GM18909 (cell line): ENCODE measurements at regions not wholly inside any gene's neighbourhood (a gene's known extent, or its start where the extent isn't known, plus 50 kb on each side); places are given as distances from the start of the nearest gene placed in this dataset.

Experiments used
- ATAC-seq: cut with Tn5 transposase; IDR thresholded peaks from one replicate; pipeline ENCODE4 v1.9.1; 2021; ENCODE audit warnings: mild to moderate bottlenecking; ENCODE audit not compliant: unreplicated experiment, poor library complexity

DNA sequence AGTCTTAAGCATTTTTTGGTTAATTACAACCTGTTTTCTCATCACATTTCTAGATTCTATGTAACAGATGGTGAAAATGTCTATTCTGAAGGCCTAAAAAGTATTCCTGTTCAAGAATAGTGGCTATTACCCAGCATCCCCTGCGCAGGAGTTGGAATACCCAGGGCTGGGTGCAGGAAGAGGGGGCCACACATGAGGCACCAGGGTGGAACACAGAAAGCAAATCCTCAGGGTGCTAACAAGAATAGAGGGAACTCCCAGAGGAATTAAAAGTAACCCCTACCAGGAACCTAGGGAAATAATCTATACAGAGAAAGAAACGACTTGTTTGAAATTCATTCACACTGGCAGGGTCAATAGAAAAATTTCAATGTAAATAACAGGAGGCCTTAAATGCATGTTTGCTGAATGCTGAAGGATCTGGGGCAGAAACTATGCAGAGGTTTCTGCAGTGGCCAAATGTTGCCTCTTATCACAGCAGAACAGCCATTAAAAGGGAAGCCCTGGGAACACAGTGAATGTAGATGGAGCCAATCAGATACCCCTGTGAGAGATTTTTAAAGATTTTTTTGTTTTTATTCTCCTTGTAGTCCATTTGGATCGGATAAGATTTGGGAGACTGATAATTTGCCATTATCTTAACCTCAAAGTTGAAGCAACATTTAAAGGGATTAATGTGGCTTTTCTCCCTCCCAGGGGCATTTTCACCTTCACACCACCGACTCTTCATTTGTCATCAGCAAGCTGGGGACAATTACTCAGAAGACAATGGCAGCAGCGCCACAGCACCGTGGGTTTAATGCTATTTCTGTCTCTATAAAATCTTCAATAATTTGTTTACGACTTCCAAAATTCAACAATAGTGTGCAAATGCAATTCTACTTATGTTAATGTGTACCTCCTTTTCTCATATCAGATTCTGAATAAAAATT is 196.0 kb upstream of the PSMD7 start:
- no peak for ATAC-seq

DNA sequence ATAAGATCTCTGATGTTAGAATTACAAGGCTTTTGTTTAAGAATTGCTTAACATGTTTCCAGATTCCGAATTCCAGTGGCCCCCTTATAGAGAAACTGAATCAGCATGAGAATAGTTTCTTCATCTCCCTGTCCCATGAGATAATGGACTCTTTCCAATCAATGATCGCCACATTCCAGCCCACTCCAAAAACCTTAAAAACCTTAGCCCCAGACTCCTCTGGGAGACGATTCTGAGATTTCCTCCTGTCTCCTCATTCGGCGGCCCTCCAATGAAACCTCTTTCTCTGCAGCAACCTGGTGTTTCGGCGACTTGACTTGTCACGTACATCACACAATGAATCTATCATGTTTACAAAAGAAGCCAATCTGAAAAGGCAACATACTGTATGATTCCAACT is 197.1 kb upstream of the PSMD7 start:
- no peak for ATAC-seq

DNA sequence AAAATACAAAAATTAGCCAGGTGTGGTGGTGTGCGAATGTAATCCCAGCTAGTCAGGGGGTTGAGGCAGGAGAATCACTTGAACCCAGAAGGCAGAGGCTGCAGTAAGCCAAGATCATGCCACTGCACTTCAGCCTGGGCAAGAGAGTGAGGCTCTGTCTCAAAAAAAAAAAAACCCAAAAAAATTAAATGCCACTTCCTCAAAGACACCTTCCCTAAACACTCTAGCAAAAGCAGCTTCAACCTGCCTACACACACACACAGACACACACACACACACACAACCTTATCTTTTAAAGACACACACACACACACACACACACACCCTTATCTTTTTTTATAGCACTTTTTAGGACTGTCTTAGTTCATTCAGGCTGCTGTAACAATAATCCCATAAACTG is 201.7 kb upstream of the PSMD7 start:
- ATAC-seq: no peak

DNA sequence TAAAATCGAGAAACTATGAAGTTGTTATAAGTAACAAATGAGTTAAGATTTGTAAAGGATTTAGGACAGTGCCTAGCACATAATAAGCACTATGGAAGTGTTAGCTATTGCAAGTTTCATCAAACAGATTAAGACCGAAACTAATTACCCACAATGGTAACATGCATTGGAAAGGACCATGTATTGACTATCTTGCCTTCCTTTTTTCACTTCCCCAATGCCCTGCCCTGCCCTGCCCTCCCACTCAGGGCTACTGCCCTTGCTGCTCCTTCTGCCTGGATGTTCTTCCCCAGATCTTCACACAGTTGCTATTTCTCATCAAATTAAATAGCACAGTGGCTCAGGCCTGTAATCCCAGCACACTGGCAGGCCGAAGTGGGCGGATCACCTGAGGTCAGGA is 202.1 kb upstream of the PSMD7 start:
- ATAC-seq: peak; percentile 82

DNA sequence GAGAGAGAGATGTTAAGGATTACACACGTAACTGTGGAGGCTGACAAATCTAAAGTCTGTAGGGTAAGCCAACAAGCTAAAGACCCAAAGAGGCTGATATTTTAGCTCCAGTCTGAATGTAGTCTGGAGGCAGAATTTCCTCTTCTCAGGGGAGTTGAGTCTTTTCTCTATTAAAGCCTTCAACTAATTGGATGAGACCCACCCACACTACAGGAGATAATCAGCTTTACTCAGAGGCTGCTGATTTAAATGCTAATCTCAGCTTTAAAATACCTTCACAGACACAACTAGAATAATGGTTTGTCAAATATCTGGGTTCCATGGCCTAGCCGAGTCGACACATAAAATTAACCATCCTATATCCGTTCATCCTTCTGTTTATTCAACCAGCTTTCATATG is 204.3 kb upstream of the PSMD7 start:
- no peak for ATAC-seq

DNA sequence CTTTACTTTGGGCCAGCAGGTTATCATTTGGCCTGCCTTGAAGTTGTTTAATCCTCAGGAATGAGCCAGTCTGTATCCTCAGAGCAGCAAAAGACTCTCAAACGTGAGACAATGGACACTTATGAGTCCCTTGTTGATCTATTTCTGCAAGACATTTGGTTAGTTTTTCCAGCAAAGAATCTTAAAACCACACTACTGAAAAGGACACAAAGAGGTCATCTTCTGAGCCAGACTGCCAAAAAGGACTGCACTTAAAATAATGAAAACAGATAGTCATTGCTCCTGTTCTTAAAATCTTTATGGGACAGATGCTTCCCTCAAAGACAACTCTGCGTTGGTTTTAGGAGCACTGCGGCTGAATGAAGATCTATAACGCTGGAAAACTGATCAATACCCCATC is 205.7 kb upstream of the PSMD7 start:
- no peak for ATAC-seq

DNA sequence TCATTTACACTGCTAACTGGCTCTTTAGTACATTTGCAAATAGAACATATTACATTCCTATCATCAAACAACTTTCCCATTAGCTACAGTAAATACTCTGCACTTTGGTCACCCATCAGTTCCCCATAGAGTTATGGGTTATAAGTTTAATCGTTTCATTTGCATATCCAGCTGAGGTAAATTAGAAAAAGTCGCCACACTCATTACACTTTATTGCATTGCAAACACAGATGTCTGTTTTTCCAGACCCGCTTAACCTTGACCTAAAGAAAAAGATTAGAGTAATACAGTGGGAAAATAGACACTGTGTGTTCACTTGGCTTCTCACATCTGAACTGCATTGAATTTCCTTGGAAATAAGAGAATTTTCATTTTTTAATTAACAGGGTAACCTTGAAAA is 213.1 kb upstream of the PSMD7 start:
- ATAC-seq: no peak

DNA sequence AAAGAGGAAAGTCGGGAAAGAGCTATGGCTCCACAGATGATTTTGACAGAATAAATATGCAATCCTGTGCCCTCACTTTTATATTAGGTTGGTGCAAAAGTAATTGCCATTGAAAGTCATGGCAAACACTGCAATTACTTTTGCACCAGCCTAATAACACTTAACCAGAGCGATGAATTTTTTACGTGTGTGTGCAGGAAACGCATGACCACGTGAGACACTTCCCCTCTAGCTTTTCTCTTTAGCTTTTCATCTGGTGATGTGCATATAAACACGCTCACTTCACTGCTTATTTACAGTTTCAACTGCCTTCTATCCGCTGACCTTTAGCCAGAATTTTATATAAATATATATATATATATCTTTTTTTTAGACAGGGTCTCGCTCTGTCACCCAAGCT is 216.3 kb upstream of the PSMD7 start:
- no peak for ATAC-seq

DNA sequence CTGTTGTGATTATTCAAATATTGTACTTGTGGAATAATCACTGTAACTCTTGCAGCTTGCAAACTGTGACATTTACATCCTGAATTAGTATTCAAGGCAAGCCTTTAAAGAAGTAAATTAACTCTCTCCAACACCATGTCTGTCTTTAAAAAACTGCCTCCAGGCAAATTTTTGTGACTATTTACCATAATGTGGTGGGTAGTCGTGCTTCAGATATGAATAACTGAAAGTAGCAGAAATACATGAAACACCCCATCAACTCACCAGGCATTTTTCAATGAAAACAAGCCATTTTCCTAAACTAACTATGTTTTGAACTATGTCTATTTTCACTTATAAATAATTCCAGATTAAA is 217.4 kb upstream of the PSMD7 start:
- peak; percentile 60 for ATAC-seq

DNA sequence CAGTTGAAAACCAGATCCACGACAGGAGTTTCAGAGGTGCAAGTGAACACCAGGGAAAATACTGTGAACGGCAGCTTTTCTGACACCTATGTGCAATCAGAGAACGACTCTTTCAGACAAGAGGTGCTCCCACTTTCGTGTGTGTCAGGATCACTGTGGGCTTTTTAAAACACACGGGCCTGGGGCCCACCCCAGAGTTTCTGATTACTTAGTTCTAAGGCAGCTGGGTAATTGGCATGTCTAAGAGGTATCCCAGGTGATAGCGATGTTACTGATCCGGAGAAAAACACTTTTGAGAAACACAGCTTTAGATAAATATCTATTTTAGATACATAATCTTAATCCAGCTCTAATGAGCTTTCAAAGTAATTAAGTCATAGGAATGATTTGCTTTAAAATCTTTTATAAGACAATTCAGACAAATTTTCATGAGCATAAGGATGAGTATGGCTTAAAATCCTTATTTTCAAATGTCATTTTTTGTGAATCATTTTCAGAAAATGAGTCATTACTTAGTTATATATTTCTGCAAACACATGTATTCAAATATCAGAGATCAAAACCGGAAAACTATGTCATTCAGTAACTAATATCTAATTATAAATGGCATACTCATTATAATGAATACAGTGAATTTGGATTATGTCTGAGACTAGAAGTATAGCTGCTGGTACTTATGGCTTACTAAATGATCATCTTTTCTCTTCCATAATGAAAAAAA is 217.9 kb upstream of the PSMD7 start:
- peak; percentile 54 for ATAC-seq

DNA sequence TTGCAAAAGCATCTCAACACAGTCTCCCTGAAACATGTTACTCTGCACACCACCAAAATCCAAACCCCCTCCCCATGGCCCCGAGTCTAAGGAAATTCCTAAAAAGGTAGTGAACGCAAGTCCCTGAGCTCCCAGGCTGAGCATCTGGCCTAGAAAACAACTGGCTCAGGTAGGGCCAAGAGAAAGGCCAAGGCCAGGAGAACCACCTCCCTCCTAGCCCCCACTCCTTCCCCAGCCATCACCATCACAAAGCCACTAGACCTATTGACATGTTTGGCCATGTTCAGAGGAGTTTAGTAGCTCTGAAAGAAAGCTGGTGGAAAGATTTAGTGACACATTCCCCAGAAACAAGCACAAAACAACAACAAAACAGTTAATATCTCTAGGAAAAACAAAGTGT is 220.0 kb upstream of the PSMD7 start:
- no peak for ATAC-seq

DNA sequence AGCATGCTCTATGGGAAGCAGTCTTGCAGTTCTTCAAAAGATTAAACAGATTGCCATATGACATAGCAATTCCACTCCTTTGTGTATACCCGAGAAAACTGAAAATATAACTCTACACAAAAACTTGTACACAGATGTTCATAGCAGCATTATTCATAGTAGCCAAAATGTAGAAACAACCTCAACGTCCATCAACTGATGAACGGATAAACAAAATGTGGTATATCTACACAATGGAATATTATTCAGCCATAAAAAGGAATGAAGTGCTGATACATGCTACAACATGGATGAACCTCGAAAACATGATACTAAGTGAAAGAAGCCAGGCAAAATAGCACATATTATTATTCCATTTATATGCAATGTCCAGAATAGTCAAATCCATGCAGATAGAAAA is 221.2 kb upstream of the PSMD7 start:
- ATAC-seq: no peak

DNA sequence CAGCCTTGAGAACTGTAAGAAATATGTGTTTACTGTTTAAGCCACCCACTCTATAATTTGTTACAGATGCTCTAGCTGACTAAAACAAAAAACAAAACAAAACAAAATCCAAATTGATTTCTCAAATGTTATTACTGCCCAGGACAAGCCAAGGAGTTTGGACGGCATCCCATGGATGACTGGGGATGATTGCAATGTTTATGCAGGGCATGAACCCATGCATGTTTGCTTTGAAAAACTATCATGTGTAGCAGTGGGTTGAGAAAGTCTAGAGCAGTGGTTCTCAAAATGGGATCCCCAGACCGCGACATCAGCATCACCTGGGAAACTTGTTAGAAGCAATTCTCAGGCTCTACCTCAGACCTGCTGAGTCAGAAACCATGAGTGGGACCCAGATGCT is 223.2 kb upstream of the PSMD7 start:
- no peak for ATAC-seq

DNA sequence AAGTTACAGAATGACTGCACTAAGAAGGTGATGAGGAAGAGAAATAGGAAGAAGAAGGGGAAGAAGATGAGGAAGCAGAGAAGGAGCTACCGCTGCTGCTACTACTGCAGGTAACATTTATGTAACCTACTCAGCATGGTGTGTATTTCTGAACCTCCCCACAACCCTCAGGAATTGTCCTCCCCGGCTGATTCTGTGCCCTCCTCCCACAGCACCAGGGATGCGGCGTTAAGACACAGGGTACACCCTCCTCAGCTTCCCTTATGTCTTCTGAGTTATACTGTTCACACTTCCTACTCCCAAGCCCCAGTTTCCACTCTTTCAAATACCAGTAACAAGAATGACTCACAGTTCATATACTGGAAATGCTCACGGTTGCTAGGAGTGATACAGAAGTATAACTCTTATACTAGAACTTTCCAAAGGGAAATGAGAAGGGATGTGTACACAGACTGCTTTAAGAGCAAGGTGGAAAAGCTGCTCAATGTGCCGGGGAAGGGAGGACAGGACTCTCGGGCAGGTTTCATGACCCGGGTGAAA is 224.5 kb upstream of the PSMD7 start:
- no peak for ATAC-seq

DNA sequence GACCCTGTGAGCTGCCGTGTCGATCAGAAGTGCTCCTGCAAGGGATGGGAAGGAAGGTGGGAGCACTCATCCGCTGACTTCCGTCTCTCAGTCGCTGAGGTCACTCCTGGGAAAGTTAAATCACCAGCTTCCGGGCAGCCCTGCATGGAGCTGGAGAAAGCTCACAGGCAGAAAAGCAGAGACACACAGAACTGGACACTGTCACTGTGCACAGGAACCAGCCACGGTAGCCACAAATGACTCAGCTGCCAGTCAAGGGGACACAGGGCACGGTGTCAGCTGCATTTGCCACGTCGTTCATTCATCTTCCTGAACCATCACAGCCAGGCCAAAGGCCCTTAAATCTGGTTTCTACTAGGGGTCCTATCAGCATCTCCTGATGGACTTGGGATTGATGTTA is 226.4 kb upstream of the PSMD7 start:
- no peak for ATAC-seq

DNA sequence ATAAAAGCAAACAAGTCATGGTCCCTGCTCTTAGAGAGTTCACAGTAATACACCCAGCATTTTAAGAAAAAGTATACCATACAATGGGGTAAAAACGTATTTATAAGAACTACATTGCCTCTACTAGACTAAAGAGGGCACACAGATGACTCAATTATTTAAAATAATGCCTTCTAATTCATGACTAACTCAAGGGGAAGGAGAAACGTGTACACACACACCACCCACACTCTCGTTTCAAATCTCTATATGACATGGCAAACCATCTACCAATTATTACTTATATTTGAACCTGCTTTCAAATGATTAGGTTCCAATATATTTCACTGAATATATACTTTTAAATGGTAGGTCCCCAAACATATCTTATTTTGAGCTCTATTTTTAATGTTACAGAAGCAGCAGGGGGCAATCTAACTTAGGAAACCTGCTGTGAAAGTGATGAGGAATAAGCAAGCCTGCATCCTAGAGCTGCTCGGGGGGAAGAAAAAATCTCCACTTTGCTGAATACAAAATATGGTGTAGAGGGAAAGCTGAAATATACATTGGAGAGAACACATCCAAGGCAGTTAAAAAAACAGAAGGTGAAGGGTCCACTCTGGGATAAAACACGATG is 232.4 kb upstream of the PSMD7 start:
- ATAC-seq: no peak

DNA sequence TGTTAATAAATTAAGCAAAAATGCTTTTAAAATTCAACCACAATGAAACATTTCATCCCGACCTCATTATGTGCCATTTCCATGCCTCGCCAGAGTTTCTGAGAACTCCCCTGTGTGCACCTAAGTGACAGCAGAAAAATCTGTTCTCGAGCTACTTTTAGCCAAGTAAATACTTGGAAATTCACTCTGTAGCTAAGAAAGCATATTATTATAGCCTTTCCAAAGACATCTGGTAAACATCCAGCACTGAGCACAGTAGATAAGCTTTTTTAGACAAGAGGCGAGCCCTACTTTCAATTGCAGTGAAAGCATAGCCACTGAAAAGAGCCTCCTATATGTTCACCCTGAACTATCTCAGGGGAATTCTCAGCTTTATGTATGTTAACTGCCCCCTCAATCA is 242.8 kb upstream of the PSMD7 start:
- no peak for ATAC-seq

DNA sequence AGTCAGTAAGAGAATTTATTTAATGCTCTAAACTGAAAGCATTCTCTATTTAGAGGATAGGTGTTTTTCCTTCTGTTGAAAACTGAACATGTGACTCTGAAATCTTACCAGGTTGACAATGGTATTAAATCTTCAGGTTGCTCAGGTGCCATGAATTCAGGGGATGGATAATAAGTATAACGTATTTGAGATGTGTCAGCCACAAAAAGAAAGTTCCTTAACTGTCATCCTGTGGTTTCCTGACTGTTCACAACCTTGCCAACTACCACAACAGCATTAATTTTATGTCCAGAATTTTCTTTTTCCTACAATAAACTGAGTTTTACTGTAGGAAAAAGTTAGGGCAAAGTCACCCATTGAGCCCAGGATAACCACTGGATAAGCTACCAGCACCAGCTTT is 243.3 kb upstream of the PSMD7 start:
- no peak for ATAC-seq

DNA sequence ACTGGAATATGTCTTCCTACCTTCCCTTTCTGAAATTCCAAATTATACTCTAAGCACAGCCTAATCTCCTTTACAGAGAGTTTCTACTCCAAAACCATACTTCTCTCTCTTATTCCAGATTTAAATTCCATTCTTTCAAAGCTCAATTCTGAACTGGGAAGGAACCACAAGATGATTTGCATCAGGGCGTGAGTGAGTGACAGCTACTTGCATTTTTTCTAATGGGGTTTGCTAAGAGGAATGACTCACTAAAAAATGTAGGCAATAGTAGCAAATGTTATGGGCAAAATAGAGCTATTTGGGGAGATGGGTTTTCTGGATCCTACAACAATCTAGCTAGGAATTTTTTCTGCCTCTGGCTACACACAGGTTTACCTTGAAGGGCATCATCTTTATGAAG is 244.6 kb upstream of the PSMD7 start:
- no peak for ATAC-seq

DNA sequence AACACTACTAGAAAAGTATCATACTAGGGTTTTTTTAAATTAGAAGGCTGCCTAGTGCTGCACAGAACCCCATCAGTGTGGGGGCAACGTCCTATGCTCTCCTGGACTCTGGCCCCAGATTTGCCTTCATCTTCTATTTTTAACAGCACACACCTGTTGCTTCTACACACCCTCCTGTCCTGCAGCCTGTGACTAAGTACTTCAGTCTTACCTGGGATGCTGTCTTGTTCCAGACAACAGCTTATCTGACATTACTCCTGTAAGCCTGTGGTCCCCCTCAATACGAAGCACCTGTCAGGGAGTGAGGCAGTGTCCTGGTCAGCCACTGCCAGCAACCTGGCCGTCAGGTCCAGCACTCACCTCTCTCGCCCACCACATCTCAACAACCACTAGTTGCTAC is 247.6 kb upstream of the PSMD7 start:
- no peak for ATAC-seq

DNA sequence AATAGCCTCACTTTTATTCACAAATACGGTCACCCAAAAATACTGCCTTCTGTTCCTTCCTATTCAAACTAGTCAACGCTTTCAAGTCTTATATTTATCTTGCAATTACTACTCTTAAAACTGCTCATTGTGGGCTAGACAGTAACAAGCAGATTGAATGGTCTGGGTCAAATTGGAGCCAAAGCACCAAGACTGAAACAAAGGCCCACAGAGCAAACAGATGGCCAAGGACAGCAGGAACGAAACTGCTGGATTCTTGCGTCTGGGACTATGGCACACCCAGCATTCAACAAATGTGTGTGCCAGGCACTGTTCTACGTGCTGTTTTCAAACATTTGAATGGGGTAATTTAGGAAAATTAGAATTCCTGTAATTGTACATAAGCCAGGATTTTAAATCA is 250.1 kb upstream of the PSMD7 start:
- ATAC-seq: no peak
